Left ventricle myocardium superior (tissue), 1 donor: ENCODE measurements at regions not wholly inside any gene's neighbourhood (a gene's known extent, or its start where the extent isn't known, plus 50 kb on each side); places are given as distances from the start of the nearest gene placed in this dataset.

ENCODE experiments used
- ATAC-seq: fragments of 200-7000 bp; cut with Tn5 transposase; one replicate; pipeline ENCODE4 v1.9.1; 2020; ENCODE audit warnings: mild to moderate bottlenecking, moderate library complexity
- DNase-seq: peaks from one replicate; pipeline ENCODE4 v3.0.0-alpha.2; 2020
- intact Hi-C: fragments of 100-400 bp; cut with micrococcal nuclease; formaldehyde crosslinking; loops from one replicate; pipeline ENCODE4 v1.11.0; 2022
- donor health status: DM: no; HTN: yes; CAD: no; lungs with severe emphysema.

DNA sequence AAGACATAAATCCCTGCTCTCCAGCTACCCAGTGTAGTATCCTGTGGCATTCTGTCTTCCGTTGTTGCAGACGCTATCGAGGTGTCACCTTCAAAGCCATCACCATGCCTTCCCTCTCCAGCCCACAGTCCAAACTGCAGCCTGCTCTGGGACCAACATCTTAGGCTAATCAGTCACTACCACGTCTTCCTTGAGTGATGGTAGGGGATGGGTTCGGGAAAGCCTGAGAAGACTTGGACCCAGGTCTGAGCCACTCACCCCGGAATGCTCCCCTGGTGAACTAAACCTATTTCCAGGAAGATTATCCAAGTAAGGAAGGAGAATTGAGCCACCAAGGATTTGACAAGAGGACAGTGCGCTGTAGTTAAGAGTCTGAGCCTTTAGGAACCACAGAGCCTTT is 52.9 kb upstream of the IRX1 start:
- intact Hi-C loops, result no loop called here
- ATAC-seq, result no peak
- DNase-seq, result no peak

DNA sequence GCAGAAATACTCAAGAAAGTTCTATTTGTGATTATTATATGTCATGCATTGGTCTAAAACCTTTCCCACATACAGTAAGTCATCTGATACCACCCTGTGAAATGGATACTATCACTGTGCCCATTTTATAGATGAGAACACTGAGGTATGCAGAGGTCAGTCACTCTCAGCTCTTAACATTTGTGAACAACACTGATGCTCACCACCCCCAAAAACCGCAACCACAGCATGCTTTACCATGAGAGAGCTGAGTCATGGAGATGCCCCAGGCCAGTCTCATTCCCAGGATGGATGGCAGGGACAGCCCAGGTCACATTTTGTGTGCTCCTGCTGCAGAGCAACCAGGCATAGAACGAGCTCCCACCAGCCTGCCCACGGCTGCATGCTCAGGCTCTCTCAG is 53.5 kb upstream of the IRX1 start:
- no peak for ATAC-seq
- no peak for DNase-seq
- intact Hi-C loops, result no loop called here

DNA sequence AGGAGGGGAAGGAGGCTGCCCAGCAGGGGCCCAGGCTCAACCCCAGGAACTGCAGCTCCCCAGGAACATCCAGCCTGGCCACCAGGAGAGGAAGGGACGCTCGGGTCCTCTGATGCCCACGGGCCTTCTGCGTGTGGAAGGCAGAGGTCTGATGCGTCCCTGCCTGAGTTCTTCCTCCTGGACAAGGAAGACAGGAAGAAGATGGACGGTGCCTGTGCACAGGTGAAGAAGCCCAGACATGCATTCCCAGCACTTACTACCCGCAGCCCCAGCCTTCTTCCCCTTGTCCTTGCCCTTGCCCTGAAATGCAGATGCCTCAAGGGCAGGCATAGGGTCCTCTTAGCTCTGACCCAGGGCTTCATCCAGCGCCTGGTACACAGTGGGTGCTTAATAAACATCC is 56.7 kb upstream of the IRX1 start:
- DNase-seq (no peak), ATAC-seq (no peak)
- intact Hi-C loops, result no loop called here

GRCh38 chr5:3537942-3538341 is 57.7 kb upstream of the IRX1 start:
- ATAC-seq (no peak), DNase-seq (no peak)
- intact Hi-C loops, result no loop called here

GRCh38 chr5:3535414-3536211 is 60.0 kb upstream of the IRX1 start:
- no peak for DNase-seq
- ATAC-seq, result no peak
- intact Hi-C loops, result no loop called here

GRCh38 chr5:3534997-3535396 is 60.6 kb upstream of the IRX1 start:
- DNase-seq, result no peak
- ATAC-seq, result no peak
- intact Hi-C loops, result no loop called here

DNA sequence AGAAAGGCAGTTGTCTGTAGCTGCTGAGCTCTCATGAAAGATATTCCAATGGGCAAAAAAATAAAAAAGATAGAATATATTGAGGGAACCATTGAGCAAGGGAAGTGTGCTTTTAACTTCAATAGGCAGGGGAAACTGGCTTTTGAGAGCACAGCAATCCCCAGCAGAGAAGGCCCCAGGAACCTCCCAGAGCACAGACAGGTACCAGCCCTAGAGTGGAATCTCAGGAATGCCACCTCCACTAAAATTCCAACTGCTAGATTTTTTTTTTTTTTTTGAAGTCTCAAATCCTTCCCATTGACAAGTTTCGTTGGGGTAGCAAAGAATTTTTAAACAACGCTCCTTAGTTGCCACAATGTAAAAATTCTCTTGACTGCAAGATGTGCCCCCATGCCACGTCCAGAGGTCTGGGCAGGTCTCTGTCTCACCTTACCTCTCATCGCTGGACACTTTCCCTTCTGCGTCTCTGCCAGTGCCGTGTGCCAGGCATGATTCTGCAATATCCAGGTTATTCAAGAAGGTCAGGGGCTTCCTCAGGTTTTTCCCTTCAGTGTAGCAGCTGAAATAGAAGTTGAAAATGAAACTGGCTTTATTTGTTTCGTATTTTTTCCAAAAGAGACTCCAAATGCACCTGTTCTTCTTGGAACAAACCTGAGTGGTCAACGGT is 64.2 kb upstream of the IRX1 start:
- no peak for ATAC-seq

GRCh38 chr5:3530251-3530650 is 65.4 kb upstream of the IRX1 start:
- DNase-seq (no peak), ATAC-seq (no peak)
- intact Hi-C loops, result no loop called here

More for the DNA sequence above, 64.2 kb upstream of the IRX1 start:
- intact Hi-C loops, result no loop called here
- DNase-seq, result no peak

DNA sequence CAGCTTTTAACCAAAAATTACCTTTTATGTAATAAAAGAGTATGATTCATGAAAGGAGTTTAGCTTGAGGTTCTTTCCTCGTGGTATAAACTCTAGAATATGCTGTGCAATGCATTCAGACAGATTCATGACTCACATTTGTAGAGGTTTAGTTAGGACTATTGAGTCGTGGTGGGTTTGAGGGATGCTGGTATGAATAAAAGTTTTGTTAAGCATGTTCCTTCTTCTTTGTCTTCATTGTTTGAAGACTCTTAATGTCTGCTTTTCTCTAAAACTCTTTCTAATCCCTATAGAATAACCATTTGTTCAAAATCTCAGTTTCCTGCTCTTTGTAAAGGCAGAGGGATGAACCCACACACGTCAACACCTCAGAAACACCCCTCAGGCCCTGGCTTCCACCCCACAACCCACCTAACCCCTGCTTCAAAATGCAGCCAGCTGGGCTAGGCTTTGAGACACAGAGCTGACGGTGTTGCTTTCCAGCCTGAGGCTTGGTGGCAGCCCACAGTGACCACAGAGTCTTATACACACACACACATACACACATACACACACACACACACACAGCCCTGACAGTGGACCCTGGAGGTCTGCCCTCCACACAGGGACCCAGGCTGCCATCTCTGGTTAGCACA is 69.0 kb upstream of the IRX1 start:
- ATAC-seq (no peak), DNase-seq (no peak)
- intact Hi-C loops, result no loop called here

DNA sequence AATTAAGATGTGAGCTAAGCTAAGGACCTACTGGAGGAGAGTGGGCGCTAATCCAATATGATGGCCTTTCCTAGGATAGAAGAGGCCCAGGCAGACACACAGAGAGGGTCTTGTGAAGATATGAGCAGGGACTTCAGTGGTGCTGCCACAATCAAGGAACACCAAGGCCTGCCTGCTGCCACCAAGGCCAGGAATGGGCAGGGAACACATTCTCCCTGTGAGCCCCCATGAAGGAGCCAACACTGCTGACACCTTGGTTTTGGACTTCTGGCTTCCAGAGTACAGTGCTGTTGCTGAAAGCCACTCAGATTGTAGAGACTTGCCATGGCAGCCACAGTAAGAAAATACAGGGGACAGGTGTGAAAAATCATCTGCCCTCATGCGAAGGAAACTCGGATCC is 73.1 kb upstream of the IRX1 start:
- intact Hi-C loops, result no loop called here
- no peak for ATAC-seq
- DNase-seq, result no peak

- intact Hi-C loops, result no loop called here
- no peak for ATAC-seq
- DNase-seq, result no peak
Measured at GRCh38 chr5:3518576-3518975, 77.1 kb upstream of the IRX1 start.

DNA sequence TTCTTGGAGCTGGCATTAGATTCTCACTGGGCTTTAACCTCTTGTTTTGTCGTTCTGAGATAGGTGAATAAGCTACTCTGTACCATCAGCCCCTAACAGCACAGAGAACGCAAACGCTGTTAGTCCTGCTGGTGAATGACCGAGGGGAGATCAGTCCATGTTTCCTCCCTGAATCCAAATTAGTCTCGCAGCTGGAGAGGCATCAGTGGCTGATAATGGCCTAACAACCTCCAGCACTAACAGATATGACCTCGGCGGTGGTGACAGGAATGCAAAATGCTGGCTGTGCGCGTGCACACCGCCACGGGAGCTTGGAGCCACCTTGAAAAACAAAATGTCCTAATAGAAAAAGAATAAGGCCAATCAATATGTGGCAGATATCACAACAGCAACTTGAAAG is 77.6 kb upstream of the IRX1 start:
- ATAC-seq (peak; percentile 40), DNase-seq (no peak)
- intact Hi-C loops, result no loop called here

DNA sequence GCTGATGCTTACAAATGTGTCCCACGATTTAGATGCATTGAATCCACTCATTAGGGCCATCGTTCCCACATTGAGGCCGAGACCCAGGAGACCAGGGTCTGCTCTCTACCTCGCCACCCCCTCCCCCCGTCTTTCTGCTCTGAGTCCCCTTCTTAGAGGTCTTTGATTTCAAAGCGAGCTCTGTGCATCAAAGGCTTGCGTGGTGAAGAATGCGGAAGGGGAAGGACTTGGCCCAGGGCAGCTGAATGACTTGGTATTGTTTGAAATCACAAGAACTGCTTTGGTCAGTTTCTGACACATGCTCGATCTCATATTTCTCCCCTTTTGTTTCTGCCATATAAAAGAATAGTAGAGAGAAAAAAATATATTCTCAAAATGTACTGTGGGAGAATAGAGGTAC is 78.3 kb upstream of the IRX1 start:
- DNase-seq, result no peak

DNA sequence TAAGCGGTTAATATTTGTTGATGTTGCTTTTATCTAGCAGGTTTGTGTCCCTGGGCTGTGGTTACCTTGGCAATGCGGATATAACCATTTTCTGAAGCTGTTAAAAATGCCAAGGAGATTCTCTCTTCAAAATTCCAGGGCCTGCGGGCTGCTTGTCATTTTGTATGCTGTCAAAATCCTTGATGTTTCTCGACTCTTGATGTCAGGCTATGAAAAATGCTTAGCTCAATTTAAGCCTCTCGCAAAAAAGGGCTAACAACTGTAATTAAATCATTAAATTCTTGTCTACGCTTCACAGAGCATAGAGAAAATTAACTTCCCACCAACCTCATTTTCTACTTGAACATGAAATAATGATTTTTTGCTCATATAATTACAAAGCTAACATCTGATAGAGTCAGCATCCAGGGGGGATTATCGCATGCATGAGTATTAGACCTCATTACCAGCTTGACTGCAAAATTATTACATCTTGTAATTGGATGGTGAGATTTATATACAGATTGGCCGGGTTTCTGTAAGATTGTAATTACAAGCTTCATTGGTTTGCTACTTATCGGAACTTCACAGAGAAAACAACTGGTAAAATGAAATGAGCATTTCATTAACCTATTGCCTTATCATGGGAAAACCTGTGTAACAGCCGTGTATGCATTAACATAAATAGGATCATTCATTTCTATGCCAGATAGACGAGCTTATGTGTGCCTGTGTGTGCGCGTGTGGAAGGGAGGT is 83.1 kb upstream of the IRX1 start:
- ATAC-seq (no peak), DNase-seq (no peak)
- intact Hi-C loops, result no loop called here

More for the DNA sequence above, 78.3 kb upstream of the IRX1 start:
- intact Hi-C loops, result no loop called here
- ATAC-seq, result no peak

GRCh38 chr5:3511934-3512333 is 83.7 kb upstream of the IRX1 start:
- ATAC-seq (no peak), DNase-seq (no peak)
- intact Hi-C loops, result no loop called here

GRCh38 chr5:3511519-3511918 is 84.1 kb upstream of the IRX1 start:
- no peak for DNase-seq
- ATAC-seq, result no peak
- intact Hi-C loops, result no loop called here

DNA sequence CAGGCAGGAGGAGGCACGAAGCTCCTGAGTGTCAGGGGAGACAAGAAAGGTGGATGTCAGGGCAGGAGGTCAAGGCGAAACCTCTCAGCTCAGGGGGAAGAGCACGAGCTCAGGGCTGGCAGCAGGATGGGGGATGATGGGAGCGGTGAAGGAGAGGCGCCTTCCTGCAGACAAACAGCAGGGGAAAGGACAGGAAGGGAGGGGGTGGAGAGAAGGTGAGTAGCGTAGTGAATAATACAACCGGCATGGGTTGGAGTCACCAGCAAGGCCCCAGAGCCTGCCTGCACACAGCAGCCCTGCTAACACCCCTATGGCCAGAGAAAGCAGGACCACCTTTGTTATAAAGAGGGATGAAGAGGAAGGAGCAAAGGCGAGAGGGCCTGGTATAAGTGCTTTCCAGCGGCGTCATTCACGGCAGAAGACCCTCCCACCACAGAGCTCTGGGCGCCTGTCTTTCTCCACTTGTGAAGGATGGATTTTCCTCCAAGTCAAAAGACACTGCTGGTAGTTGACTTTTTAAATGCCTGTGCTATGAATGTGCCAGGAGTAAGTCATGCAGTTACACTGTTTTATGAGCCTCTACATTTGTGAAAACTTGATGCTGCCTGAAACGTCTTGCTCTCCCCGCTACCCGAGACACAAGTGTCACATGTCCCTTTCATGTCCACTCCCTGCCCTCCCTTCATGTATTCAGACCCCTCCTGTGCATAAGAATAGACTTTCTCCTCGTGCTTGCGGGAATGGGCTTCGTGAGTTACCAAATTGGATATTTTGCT is 84.8 kb upstream of the IRX1 start:
- no peak for DNase-seq
- ATAC-seq, result no peak

DNA sequence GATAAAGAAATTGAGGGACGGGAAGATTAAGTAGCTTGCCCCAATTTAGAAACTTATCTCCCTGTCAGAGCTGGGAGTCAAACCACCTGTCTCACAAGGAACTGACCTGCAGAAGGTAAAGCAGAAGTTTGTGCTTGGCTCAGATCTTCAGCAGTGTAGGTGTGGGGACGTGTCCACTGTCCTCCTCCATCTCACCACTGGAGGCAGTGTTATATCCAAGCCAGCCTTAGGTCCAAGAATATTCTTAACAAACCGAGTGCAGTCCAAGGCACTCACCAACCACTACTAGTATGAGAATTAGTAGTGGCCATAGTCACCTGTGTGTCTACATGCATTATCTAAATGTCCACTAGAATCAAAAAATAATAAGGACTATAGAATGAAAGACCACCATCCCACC is 86.3 kb upstream of the IRX1 start:
- intact Hi-C loops, result no loop called here
- DNase-seq (no peak), ATAC-seq (no peak)

More for the DNA sequence above, 84.8 kb upstream of the IRX1 start:
- intact Hi-C loops, result no loop called here

- intact Hi-C loops, result no loop called here
Measured at GRCh38 chr5:3508395-3508794, 87.2 kb upstream of the IRX1 start.

More at GRCh38 chr5:3508395-3508794, 87.2 kb upstream of the IRX1 start:
- DNase-seq, result no peak
- ATAC-seq, result no peak
